SKM-1 (cell line): ENCODE measurements at regions not wholly inside any gene's neighbourhood (a gene's known extent, or its start where the extent isn't known, plus 50 kb on each side); places are given as distances from the start of the nearest gene placed in this dataset.

Source experiments
- DNase-seq: peaks from one replicate; lab custom pipeline; 2025; ENCODE audit not compliant: unreplicated experiment; lab: John Stamatoyannopoulos, UW

DNA sequence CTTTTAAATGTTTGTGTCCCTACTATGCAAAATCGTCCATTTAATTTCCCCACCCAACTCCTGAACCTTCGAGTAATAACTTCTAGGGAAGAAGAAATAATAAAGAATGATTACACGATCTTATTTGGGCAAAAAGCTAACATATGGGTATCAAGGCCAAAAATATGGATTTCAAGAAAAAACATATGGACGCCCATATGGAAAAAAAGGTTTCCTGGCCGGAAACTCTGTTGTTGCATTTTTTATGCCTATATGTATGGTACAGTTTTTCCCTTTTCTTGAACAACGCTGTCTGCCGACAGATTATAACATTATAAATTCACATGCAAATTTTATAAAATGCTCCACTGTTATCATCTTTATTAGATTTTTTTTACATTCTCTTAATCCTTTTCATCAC is 167.6 kb upstream of the ESRRG start:
- DNase-seq = no peak

GRCh38 chr1:216888731-216889130 is 165.5 kb upstream of the ESRRG start:
- DNase-seq = no peak

DNA sequence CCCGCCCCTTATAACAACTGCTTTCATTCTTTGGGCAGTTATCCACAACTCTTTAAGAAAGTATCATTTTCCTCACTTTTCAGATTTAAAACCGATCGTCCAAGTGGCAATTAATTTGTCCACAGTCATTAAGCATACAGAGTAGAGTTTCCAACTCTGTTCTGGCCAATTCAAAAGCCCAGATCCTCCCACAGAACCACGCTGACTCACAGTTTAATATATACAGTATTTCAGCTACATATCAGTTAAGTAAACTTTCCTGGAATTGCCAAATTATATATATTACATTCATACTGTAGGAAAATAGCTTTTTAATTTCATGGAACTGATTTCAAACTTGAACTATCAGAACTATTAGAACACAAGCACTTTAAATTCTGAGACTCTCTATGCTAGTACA is 163.8 kb upstream of the ESRRG start:
- no peak for DNase-seq

DNA sequence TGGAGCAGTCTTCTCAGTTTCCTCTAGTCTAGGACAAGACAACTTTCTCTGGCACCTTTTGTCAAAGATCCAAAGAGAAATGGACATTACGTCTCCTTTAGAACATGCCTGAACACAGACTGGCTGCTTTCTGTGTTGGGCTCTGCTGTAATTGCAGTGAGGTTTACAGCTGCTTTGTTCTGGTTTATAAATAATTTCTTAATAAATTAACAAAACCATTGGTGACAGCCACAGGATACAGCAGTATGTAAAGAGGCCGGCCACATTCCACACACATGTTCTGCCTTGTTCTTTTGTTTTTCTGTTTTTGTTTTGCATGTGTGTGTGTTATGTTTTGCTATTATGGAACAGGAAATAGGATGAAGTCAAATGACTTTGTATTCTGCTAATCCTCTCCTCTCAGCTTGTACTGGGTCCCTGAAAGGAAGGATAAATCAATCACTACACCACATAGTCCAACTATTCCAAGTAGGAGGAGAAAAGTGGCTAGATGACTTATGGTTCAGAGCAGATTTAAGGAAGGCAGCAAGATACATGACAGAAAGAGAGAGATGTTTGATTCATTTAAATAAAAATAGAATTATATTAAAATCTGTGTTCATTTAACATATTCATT is 161.5 kb upstream of the ESRRG start:
- DNase-seq = no peak

GRCh38 chr1:216883518-216883917 is 160.3 kb upstream of the ESRRG start:
- no peak for DNase-seq

GRCh38 chr1:216881695-216882094 is 158.5 kb upstream of the ESRRG start:
- DNase-seq = no peak

DNA sequence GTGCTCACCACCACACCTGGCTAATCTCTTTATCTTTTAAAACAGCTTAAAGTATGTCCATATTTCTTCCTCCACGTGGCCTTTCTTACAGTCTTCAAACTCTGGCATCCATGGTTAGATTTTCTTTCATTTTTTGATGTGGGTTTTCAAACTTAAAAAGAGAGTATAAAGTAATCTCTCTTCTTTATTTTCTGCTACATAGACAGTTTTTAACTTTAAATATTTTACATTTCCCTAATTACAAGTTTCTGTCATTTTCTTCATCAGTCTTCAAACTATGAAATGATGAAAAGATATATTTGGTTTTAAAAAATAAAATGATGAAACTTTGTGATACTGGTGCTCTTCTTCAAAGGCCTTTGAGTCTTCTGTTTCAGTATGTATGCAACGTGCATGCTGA is 143.5 kb upstream of the ESRRG start:
- DNase-seq = no peak

- no peak for DNase-seq
Measured at GRCh38 chr1:216855810-216856209, 132.6 kb upstream of the ESRRG start.

DNA sequence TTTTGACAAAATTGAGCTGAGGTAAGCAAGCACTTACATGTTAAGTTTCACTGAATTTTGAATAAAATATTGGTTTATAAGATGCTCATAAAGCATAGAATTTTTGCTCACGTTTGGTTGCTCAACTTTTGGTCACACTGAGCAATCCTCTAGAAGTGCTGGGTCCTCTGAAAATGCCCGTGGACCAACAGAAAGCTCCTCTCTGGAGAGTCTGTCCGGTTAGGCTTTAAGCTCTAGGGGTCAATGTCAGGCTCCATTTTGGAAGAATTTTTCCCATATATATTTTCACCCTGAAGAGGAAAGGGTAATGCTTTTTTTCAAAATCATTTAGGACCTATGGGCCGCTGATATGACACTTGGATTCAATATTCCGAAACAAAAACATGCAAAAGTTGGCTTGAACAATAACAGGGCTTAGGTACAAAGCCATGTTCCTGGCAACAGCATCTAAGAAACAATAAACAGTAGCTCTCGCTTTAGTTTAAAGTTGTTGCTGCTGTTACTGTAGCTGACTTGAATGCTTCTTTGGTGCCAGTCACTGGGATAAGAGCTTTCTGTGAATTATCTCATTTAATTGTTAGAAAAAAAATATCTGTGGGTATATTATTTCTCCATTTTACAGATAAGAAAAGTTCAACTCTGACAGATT is 131.7 kb upstream of the ESRRG start:
- DNase-seq = no peak

GRCh38 chr1:216851073-216851472 is 127.8 kb upstream of the ESRRG start:
- DNase-seq = no peak

- DNase-seq = no peak
Measured at GRCh38 chr1:216849146-216849545, 125.9 kb upstream of the ESRRG start.

- no peak for DNase-seq
Measured at GRCh38 chr1:216847397-216848036, 124.3 kb upstream of the ESRRG start.

DNA sequence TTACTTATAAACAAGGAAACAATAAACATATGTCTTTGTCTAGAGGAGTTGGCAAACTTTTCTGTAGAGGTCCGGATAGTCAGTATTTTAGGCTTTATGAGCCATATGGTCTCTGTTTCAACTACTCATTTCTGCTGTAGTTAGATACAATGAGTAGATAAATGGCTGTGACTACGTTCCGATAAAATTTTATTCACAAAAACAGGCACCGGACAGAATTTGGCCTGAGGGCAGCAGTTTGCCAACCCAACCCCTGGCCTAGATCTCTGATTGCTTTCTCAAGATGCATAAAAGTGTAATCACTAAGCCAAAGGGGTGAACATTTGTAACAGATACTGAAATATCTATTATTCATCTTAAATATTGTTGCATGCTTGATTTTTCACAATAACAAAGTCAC is 123.1 kb upstream of the ESRRG start:
- DNase-seq = no peak

DNA sequence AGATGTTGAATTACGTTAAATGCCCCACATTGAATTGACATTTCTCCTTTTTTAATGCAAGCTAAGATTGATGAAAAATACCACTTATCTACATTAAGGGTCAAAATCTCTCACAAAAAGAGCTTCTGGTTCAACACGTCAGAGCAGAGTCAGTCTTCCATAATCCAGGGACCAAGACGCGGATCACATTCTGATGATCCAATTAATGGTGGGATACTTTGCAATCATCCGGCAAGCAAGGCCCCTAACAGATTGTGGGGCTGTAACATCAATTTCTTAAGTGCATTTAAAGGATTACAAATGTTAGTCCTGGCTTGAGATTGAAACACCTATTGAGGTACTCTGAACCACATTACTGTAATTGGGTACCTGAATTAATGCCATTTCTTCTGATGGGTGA is 120.2 kb upstream of the ESRRG start:
- no peak for DNase-seq

DNA sequence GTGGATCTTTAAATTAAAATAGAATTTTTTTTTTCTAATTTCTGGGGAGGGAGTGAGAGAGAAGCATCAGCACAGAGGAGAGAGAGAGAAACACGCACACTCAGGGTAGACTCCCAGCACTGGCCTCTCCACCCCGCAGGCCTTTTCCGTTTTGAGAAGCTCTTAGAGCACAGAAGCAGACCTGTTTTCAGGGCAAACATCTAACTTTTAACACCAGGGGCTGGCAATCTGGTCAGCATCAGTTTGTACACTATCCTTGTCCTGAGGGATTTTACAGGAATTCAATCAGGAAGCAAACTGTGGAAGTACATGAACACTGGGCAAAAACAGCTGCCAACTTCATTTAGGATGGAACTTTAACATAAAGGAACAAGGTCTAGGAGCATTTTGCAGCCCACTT is 117.9 kb upstream of the ESRRG start:
- no peak for DNase-seq

GRCh38 chr1:216836316-216836715 is 113.1 kb upstream of the ESRRG start:
- no peak for DNase-seq

GRCh38 chr1:216833509-216833908 is 110.3 kb upstream of the ESRRG start:
- no peak for DNase-seq

DNA sequence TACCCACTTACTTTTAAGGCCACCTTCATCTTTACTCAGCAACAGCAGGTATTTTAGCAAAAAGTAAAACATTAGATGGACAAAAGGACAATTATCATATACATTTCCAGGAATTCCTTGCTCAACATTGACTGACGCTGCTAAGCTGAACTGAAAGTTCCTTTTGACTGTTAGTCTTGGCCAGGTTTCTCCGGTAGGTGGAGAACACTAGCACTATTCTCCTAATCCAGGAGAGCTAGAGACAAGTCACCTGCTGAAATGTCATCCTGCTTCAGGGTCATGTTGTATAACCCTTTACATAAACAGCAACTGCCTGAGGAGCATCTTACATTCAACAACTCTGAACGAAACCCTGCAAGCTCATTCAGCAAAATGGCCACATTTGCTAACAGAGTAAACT is 109.0 kb upstream of the ESRRG start:
- no peak for DNase-seq

DNA sequence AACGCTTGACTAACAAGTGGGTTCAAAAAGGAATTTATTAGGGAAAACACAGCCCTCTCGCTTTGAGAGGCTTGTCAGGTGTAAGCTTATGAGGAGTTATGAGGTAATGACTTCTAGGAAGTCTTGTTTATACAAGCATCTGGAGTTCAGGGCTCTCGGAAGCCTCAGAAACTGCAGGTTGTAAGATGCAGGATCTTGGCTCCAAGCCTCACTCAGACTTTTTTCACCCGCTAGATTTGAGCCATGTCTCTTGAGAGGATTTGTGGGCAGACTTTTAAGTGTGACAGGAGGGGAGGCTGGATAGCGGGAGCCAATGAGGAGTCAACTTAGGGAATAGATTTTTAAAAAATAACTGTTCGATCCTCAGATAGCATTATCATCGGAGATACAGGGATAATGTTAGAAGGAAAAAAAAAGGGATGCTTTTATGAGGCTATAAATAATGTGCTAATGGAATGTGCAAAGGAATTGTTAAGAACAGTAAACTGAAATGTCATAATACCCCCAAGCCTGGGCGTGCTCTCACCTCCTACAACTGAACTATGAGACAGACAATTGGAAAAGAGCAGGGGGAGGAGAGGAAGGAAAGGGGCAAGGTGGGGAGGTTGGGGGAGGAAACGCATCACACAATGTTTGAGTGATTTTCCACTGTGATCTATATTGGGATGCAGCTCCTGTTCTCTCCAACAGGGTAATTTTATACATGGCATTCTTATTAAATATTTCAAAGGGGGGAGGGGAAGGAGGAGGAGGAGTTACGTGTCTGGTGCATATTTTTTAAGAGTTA is 107.4 kb upstream of the ESRRG start:
- no peak for DNase-seq

DNA sequence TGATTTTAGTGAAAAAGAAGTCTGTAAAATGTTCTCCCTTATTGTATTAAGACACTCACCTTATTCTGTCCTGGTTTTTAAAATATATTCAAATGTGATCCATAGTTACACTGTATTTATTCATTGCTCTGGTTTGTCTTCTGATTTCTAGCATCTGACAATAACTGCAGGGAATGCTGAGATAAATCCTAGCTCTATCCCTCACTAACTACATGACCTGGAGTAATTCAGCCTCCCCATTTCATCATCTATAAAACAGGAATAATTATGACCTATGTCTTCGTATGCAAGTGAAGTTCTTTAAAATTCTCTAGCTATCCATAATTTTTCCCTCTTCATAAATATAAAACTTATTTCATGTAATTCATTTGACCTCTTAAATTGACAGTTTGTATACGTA is 104.0 kb upstream of the ESRRG start:
- no peak for DNase-seq

GRCh38 chr1:216826646-216827045 is 103.4 kb upstream of the ESRRG start:
- DNase-seq = no peak

GRCh38 chr1:216826214-216826613 is 103.0 kb upstream of the ESRRG start:
- no peak for DNase-seq
